Hippocampal formation (tissue), 2 donors: ENCODE measurements at regions not wholly inside any gene's neighbourhood (a gene's known extent, or its start where the extent isn't known, plus 50 kb on each side); places are given as distances from the start of the nearest gene placed in this dataset.

Source experiments
- DNase-seq, 2 donors: peaks; one replicate each; lab custom pipeline; 2025; lab: John Stamatoyannopoulos, UW

GRCh38 chrX:138534410-138534809, 177.1 kb downstream of the FGF13 start:
- no peak for DNase-seq

DNA sequence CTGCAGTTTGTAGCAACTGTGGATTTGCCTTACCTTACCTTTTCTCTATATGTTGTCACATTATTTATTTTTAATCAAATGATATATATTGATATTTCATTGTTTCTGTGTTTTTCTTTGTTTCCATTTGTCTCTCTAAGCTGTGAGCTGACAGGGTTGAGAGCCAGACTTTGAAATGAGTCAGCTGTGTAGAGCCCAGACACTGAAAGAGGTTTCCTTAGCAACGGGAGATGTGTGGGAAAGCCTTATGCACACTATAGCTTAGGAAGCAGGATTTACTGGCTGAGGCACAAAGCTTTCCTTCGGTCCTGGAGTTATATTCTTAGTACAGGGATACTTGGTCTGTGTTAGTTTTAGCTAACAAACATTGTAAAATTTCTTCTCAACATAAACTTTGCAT, 192.2 kb downstream of the FGF13 start:
- peak in 1 of 2 donors; percentile 32 for DNase-seq

GRCh38 chrX:138504273-138504672, 207.2 kb downstream of the FGF13 start:
- no peak for DNase-seq

- no peak for DNase-seq
These were observed 219.1 kb downstream of the FGF13 start for GRCh38 chrX:138492371-138492770.

GRCh38 chrX:138487866-138488265, 223.7 kb downstream of the FGF13 start:
- DNase-seq: no peak

GRCh38 chrX:138485767-138486166, 225.8 kb downstream of the FGF13 start:
- DNase-seq: no peak

DNA sequence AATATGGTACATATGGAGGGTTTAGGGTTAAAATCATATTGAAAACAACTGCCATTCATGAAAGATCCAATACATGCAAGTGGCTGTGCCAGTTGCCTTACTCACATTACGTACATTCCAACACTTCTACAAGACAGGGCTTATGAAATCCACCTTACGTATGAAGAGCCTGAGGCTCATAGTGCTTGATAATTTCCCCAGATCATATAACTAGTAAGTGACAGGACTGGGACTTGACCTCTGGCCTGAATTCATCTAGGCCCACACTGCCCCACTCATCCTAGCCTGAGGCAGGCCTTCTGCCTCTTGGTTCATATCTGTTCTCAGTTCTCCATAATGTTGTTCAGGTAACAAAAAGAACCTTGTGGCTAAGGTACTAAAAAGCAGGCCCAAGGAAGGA, 226.3 kb downstream of the FGF13 start:
- no peak for DNase-seq

- no peak for DNase-seq
These were observed 227.1 kb downstream of the FGF13 start for GRCh38 chrX:138484451-138484850.

DNA sequence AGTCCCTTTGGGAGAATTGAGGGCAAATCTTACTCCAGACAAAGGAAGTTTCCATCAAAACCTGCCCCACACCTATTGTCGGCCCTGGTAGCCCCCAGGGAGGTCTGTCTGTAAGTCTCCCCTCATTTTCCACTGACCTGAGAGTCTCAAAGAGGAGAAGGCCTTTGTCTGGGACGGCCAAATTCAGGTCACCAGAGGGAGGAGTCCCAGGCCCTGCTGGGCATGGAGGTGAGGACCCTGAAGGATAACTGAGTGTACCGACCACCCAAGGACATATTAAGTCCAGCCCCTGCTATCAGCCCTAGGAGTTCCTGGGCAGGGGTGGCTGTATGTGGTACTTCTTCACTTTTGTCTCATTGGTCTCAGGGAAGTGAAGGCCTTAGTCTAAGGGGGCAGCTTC, 229.9 kb downstream of the FGF13 start:
- DNase-seq: no peak

GRCh38 chrX:138463476-138463875, 248.0 kb downstream of the FGF13 start:
- DNase-seq: no peak
